GM10248 (cell line): ENCODE measurements at regions not wholly inside any gene's neighbourhood (a gene's known extent, or its start where the extent isn't known, plus 50 kb on each side); places are given as distances from the start of the nearest gene placed in this dataset.

Experiments used
- CTCF ChIA-PET: fragments of 300-600 bp; sonication (Branson Sonifier 250); formaldehyde crosslinking; extraction: SDS; loops from one replicate; lab custom pipeline; 2021; ENCODE audit warnings: antibody characterized with exemption; lab: Yijun Ruan, JAX
- POLR2A ChIA-PET: fragments of 350-650 bp; sonication (Branson Sonifier 250); formaldehyde crosslinking; extraction: SDS; loops from one replicate; lab custom pipeline; 2020; ENCODE audit warnings: antibody characterized with exemption; lab: Yijun Ruan, JAX
- DNase-seq: peaks from one replicate; pipeline ENCODE4 v3.0.0; 2012; ENCODE audit errors: extremely low spot score
- CTCF ChIP-seq: IDR thresholded peaks from 2 replicates; pipeline ENCODE4 v1.5.1; 2012; ENCODE audit warnings: mild to moderate bottlenecking, low read depth; ENCODE audit errors: extremely low read depth, missing control alignments, control extremely low read depth

DNA sequence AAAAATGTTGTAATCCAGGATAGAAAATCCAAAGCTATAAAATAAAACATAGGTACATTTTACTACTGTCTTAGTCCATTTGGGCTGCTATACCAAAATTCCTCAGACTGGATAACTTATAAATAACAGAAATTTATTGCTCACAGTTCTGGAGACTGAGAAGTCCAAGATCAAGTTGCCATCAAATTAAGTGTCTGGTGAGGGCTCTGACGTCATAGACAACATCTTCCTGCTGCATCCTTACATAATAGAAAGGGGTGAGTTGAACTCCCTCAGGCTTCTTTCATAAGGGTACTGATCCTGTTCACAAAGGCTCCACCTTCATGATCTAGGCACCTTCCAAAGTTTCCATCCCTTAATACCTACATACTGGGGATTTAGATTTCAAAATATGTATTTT, 826.8 kb downstream of the NTRK3 start:
- TF ChIP-seq CTCF = no peak
- POLR2A ChIA-PET = no interaction called here
- DNase-seq = no peak
- CTCF ChIA-PET = no interaction called here

DNA sequence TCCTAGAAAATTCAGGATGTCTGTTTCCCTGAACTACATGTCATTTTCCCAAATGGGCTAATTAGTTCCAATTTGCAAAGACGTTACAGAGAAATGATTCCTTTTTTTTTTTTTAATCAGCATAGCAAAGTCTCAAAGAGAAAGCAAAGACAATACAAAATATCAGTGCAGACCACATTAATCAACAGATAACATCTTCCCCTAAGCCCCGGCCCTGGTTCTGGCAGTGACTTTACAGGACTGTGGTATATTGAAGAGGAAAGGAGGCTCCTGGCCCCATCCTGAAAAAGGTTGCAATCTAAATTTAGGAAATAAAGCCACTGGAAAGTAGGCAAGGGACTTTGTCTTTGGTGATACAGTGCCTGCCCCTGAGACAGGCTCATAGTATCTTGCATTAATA, 836.5 kb downstream of the NTRK3 start:
- CTCF ChIA-PET = no interaction called here
- TF ChIP-seq CTCF = no peak
- DNase-seq = no peak
- POLR2A ChIA-PET = no interaction called here

DNA sequence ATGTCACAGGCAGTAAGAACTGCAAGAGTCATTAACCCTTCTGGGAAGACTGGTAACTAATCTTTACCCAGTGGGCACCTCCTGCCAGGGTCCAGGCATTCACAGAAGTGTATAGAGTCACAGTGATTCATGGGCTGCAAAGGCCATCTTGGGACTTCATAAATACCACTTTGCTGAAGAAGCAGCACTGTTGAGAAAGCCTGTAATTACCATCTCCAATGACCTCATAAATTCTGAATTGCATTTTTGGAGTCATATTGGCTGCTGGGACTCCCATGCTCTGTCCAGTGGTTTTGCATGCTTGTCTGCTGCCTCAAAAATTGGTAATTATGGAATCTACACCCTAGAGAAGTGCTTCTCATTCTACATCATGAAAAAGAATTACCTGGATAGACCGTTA, 837.2 kb downstream of the NTRK3 start:
- DNase-seq = no peak
- ChIA-PET POLR2A (no interaction called here), CTCF (no interaction called here)
- no peak for TF ChIP-seq CTCF

GRCh38 chr15:87416591-87417257, 839.8 kb downstream of the NTRK3 start:
- CTCF ChIA-PET = no interaction called here
- no peak for TF ChIP-seq CTCF

DNA sequence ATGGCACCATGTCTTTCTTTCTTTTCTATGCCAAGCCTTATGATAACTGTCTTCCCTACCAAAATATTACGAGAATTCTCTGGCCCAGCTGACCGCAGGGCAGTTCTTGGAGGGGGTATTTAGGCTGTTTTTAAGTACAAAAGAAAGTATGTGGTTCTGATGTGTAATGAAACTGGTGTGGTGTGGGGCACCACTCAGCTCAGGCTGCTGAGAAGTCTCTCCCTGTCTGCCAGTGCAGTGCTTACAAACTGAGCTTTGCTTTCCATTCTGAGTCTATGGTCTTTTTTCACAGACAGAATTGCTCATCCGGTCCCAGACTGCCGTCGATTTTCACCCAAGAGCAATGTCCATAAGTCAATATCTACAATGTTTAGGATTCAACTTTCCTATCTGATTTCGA, 847.6 kb downstream of the NTRK3 start:
- no peak for TF ChIP-seq CTCF
- ChIA-PET CTCF (no interaction called here), POLR2A (no interaction called here)
- DNase-seq = no peak

More at GRCh38 chr15:87416591-87417257, 839.8 kb downstream of the NTRK3 start:
- no peak for DNase-seq
- POLR2A ChIA-PET = no interaction called here

DNA sequence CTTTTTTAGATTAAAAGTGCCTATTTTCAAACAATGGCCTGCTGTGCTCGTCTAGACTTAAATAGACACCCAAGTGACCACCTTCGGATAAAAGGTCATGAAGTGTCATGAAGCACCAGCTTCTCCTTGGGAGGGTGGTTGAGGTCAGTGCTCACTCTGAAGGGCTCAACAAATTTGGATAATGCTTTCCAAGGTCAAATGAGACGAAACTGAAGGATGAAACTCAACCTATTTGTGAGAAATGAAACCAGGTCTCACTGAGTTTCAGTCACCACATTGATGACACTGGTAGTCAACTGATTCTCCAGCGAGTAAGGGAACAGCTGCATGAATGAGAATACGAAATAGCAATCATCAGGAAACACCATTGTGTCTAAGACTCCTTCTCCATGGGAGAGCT, 852.6 kb downstream of the NTRK3 start:
- POLR2A ChIA-PET = no interaction called here
- CTCF ChIA-PET = interaction anchor here (1.1 to 1.5 kb wide), 2 partner anchors 9 to 14 kb away, joined by 5 read pairs; no protein-coding TSS in a partner anchor
- DNase-seq = no peak

More for the DNA sequence above, 852.6 kb downstream of the NTRK3 start:
- TF ChIP-seq CTCF = no peak
